GM12801 (cell line): ENCODE measurements at regions not wholly inside any gene's neighbourhood (a gene's known extent, or its start where the extent isn't known, plus 50 kb on each side); places are given as distances from the start of the nearest gene placed in this dataset.

Experiments used
- CTCF ChIP-seq: IDR thresholded peaks from one replicate; pipeline ENCODE4 v1.5.1; 2011; ENCODE audit warnings: control low read depth; ENCODE audit not compliant: insufficient read length; ENCODE audit errors: extremely low read depth

- no peak for TF ChIP-seq CTCF
Observed at GRCh38 chr10:64098994-64099393, 577.8 kb downstream of the REEP3 start.

DNA sequence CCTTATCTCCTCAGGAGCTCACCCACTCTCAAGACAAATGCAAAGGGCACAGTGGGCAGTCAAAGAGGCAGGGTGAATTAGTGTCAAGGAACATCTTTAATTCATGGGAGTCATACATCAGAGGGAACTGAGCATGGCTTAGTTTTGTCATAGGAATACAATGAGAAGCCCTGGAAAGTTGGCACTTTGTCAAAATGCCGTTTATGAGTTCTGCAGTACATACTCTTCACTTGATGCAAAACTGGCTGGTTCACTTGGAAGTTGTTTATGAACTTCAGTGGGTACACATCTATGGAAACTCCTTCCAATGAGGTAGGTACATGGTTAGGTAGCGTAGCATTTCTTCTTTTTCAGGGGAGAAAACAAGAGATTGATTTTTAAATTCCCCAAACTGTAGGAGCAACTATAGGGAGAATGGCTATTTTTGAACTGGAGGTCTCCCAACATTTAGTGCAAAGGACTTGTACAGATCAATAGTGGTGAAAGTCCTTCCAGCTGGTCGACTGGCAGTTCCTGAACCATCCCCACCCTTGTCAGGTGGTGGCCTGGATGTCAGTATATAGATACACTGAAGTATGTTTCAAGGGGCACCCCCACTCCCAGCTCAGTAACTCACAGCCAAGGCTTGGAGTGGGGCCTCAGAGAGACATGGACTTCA lies 580.5 kb downstream of the REEP3 start:
- TF ChIP-seq CTCF, result no peak

DNA sequence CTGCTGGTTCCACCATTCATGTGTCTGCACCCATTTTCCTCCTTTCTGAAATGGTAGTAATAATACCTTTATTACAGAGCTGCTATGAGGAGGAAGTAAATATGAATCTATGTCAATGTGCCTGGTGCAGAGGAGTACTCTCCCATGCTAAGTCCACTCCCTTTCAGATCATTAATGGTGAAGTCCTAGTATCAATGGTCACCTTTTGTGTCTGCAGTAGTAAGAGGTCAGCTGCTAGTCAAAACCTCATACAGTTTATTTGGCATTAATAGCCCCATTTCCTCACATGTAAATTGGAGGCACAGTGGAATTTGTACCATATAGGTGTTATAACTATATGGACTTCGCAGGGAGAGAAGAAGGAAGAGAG lies 581.0 kb downstream of the REEP3 start:
- TF ChIP-seq CTCF, result no peak

GRCh38 chr10:64102916-64103315 lies 581.7 kb downstream of the REEP3 start:
- no peak for TF ChIP-seq CTCF

GRCh38 chr10:64103750-64104470 lies 582.7 kb downstream of the REEP3 start:
- no peak for TF ChIP-seq CTCF

GRCh38 chr10:64109926-64110495 lies 588.8 kb downstream of the REEP3 start:
- no peak for TF ChIP-seq CTCF

DNA sequence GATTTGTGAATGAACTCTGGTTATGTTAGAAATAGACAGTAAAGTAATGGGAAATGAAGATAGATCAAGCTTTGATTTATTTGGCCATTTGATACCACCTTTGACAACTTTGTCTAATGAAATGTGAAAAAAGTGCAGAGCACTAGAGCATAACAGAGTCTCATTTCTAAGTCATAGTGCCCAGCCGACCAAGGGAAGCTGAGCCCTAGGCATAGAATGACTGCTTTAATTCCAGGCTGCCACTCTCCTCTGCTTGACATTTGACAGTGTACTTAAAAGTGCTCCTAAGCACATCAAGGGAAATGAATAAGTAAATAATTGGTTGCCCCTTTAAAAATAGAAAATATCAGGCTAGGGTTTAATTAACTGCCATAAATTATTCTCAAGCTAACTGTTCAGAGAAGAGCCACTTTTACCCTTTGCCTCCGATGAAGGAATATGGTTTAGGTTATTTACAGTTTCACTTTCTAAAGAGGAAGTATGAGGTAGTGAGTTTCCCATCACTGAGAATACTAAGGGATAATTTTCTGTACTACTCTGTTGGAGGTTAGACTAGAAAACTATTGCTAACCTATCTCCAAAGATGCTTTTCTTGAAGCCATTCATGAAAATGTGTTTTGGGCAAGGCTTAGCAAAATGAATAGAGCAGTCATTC lies 591.6 kb downstream of the REEP3 start:
- no peak for TF ChIP-seq CTCF
